Effector CD4-positive, alpha-beta T cell (primary cell): ENCODE measurements at regions not wholly inside any gene's neighbourhood (a gene's known extent, or its start where the extent isn't known, plus 50 kb on each side); places are given as distances from the start of the nearest gene placed in this dataset.

Source experiments
- DNase-seq: peaks from one replicate; pipeline ENCODE4 v3.0.0-alpha.2; 2020

- DNase-seq: no peak
Measured at GRCh38 chr15:75134748-75135147, 66.9 kb upstream of the C15orf39 start.

- DNase-seq: no peak
Measured at GRCh38 chr15:75136118-75136517, 65.6 kb upstream of the C15orf39 start.

GRCh38 chr15:75136758-75137157, 64.9 kb upstream of the C15orf39 start:
- DNase-seq: no peak

- no peak for DNase-seq
Measured at GRCh38 chr15:75138016-75138999, 63.4 kb upstream of the C15orf39 start.

GRCh38 chr15:75140080-75140879, 61.4 kb upstream of the C15orf39 start:
- no peak for DNase-seq

- no peak for DNase-seq
Measured at GRCh38 chr15:75142499-75142898, 59.2 kb upstream of the C15orf39 start.

GRCh38 chr15:75143738-75144334, 57.8 kb upstream of the C15orf39 start:
- DNase-seq: no peak

- DNase-seq: no peak
Measured at GRCh38 chr15:75145027-75145841, 56.4 kb upstream of the C15orf39 start.

- DNase-seq: no peak
Measured at GRCh38 chr15:75148280-75148679, 53.4 kb upstream of the C15orf39 start.

- DNase-seq: no peak
Measured at GRCh38 chr15:75149867-75150709, 51.6 kb upstream of the C15orf39 start.

GRCh38 chr15:75151214-75152128, 50.2 kb upstream of the C15orf39 start:
- DNase-seq: no peak
